ENCODE measurements at regions not wholly inside any gene's neighbourhood (a gene's known extent, or its start where the extent isn't known, plus 50 kb on each side); places are given as distances from the start of the nearest gene placed in this dataset.

DNA sequence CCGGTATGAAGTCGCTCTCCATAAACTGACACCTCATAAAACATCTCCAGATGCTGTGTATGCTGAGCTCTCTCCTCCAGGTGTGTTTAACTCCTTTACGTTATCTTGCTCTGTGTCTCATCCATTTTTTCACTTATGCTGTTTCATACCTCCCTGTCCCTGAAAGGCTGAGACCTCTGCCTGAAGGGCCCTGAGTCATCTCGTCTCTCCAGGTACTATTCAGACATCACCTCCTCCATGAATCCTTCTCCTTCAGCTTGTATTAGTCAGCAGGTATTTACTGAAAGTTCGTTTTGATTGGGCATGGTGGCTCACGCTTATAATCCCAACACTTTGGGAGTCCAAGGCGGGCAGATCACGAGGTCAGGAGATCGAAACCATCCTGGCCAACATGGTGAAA, 244.5 kb upstream of the EPHA4 start:
- Histone ChIP-seq H3K27ac (ENCODE audit: low read depth, low read length) (no peak overlapping the region), H3K4me3 (ENCODE audit: low read length in 2 of 2) (no peak overlapping the region), H3K4me1 (ENCODE audit: insufficient read depth, low read length) (no peaks in the 10 kb centered on the region), H3K27me3 (ENCODE audit: insufficient read depth, low read length) (no peaks in the 10 kb centered on the region), H3K9me3 (ENCODE audit: control insufficient read depth in 1 of 2, low read length in 2 of 2) (no peaks in the 10 kb centered on the region), H3K36me3 (ENCODE audit: insufficient read depth, low read length) (no peaks in the 10 kb centered on the region)
- intact Hi-C loops (cut with micrococcal nuclease): no loop called here
- CTCF ChIA-PET (ENCODE audit: partially characterized antibody): no interaction called here
- Mint-ChIP-seq H3K36me3 (no peaks in the 10 kb centered on the region), H3K27ac (no peak overlapping the region), H3K4me3 (no peak overlapping the region), H3K4me1 (no peaks in the 10 kb centered on the region), H3K27me3 (peaks cover 0 to 3% of the 10 kb centered on the region in 2 donors), H3K9me3 (peaks cover 0 to 4% (median 2%) of the 10 kb centered on the region in 8 donors)
- DNase-seq: no peak
- POLR2A ChIA-PET (ENCODE audit: partially characterized antibody): no interaction called here

DNA sequence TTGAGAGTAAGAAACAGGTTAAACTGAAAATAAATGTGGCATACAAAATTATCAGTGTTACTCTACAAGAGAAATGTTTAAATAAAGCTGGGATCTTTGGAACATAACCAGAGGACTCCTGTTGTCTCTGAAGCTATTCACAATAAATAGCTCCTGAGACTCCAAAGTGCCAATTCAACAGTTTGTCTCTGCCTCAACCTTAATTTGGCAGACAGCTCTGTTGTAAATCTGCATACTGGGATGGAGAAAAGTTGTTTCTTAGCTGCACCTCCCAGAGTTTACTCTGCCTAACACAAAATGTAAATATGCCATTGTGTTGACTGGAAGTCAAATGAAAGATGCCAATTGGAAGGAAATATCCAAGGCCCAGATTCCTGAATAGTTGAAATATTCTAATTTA, 238.5 kb upstream of the EPHA4 start:
- H3K4me3 ChIP-seq (ENCODE audit: low read length in 2 of 2): no peak overlapping the region
- POLR2A ChIA-PET (ENCODE audit: partially characterized antibody): no interaction called here
- Mint-ChIP-seq H3K27ac (no peak overlapping the region), H3K36me3 (no peaks in the 10 kb centered on the region), H3K4me3 (no peak overlapping the region), H3K4me1 (no peaks in the 10 kb centered on the region), H3K27me3 (peaks cover 0 to 3% of the 10 kb centered on the region in 2 donors), H3K9me3 (peaks cover 0 to 4% (median 0%) of the 10 kb centered on the region in 8 donors)
- no peak overlapping the region for H3K27ac ChIP-seq (ENCODE audit: low read depth, low read length)
- no peaks in the 10 kb centered on the region for H3K4me1 ChIP-seq (ENCODE audit: insufficient read depth, low read length)
- H3K9me3 ChIP-seq (ENCODE audit: control insufficient read depth in 1 of 2, low read length in 2 of 2): no peaks in the 10 kb centered on the region
- CTCF ChIA-PET (ENCODE audit: partially characterized antibody): no interaction called here
- H3K36me3 ChIP-seq (ENCODE audit: insufficient read depth, low read length): no peaks in the 10 kb centered on the region
- no peak for DNase-seq
- no peaks in the 10 kb centered on the region for H3K27me3 ChIP-seq (ENCODE audit: insufficient read depth, low read length)
- intact Hi-C loops (cut with micrococcal nuclease): no loop called here

- no peak overlapping the region for H3K27ac Mint-ChIP-seq
- Histone ChIP-seq H3K27me3 (ENCODE audit: insufficient read depth, low read length) (no peaks in the 10 kb centered on the region), H3K4me3 (ENCODE audit: low read length in 2 of 2) (no peak overlapping the region), H3K36me3 (ENCODE audit: insufficient read depth, low read length) (no peaks in the 10 kb centered on the region), H3K9me3 (ENCODE audit: control insufficient read depth in 1 of 2, low read length in 2 of 2) (no peaks in the 10 kb centered on the region), H3K27ac (ENCODE audit: low read depth, low read length) (no peak overlapping the region), H3K4me1 (ENCODE audit: insufficient read depth, low read length) (no peaks in the 10 kb centered on the region)
- peaks cover 0 to 4% (median 0%) of the 10 kb centered on the region in 8 donors for H3K9me3 Mint-ChIP-seq
- H3K27me3 Mint-ChIP-seq: peaks cover 0 to 3% of the 10 kb centered on the region in 2 donors
- no peaks in the 10 kb centered on the region for H3K4me1 Mint-ChIP-seq
- DNase-seq: no peak
- ChIA-PET CTCF (ENCODE audit: partially characterized antibody) (no interaction called here), POLR2A (ENCODE audit: partially characterized antibody) (no interaction called here)
- intact Hi-C loops (cut with micrococcal nuclease): no loop called here
- H3K4me3 Mint-ChIP-seq: no peak overlapping the region
- no peaks in the 10 kb centered on the region for H3K36me3 Mint-ChIP-seq
These were observed 238.1 kb upstream of the EPHA4 start for GRCh38 chr2:221810245-221810644.

DNA sequence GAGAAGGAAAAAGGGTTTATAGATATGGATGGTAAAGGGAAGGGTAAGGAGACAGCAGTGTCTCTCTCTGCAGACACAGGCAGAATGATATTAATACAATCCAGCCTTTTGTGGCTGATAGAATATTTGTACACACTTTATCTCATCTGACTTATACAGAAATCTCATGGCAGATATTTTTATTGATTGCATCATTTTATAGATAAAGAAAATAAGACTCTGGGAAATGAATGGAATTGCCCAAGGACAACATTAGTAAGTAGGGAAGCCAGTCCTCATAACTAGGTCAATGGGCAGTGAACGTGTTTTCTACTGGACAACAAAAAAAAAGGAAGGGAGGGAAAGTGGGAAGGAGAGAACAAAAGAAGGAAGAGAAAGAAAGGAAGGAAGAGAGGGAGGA, 236.4 kb upstream of the EPHA4 start:
- H3K27ac Mint-ChIP-seq: no peak overlapping the region
- CTCF ChIA-PET (ENCODE audit: partially characterized antibody): no interaction called here
- H3K27me3 Mint-ChIP-seq: no peaks in the 10 kb centered on the region
- H3K36me3 Mint-ChIP-seq: no peaks in the 10 kb centered on the region
- H3K4me3 Mint-ChIP-seq: no peak overlapping the region
- H3K9me3 Mint-ChIP-seq: peaks cover 0 to 4% (median 0%) of the 10 kb centered on the region in 8 donors
- no peaks in the 10 kb centered on the region for H3K9me3 ChIP-seq (ENCODE audit: control insufficient read depth in 1 of 2, low read length in 2 of 2)
- DNase-seq: no peak
- H3K36me3 ChIP-seq (ENCODE audit: insufficient read depth, low read length): no peaks in the 10 kb centered on the region
- H3K4me1 Mint-ChIP-seq: no peaks in the 10 kb centered on the region
- intact Hi-C loops (cut with micrococcal nuclease): no loop called here
- H3K27me3 ChIP-seq (ENCODE audit: insufficient read depth, low read length): no peaks in the 10 kb centered on the region
- no peaks in the 10 kb centered on the region for H3K4me1 ChIP-seq (ENCODE audit: insufficient read depth, low read length)
- H3K4me3 ChIP-seq (ENCODE audit: low read length in 2 of 2): no peak overlapping the region
- POLR2A ChIA-PET (ENCODE audit: partially characterized antibody): no interaction called here
- H3K27ac ChIP-seq (ENCODE audit: low read depth, low read length): no peak overlapping the region

DNA sequence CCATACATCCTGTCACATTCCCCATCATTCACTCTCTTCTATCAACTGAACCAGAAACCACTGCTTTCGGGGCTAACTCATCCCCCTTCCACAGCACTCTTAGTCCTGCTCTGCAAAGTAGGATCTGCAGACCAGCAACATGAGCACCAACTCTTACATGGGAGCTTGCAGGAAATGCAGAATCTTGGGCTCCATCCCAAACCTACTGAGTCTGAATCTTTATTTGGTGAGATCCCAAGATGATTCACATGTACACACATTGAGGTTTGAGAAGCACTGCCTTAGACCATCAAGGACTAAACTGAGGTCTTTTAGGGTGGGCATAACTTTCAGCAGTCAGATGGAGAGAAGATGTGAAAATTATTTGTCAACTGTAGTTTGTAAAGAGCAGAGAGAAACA, 235.6 kb upstream of the EPHA4 start:
- DNase-seq: no peak
- peaks cover 0 to 4% (median 0%) of the 10 kb centered on the region in 8 donors for H3K9me3 Mint-ChIP-seq
- no peaks in the 10 kb centered on the region for H3K36me3 ChIP-seq (ENCODE audit: insufficient read depth, low read length)
- no peak overlapping the region for H3K4me3 ChIP-seq (ENCODE audit: low read length in 2 of 2)
- no peak overlapping the region for H3K27ac Mint-ChIP-seq
- no peaks in the 10 kb centered on the region for H3K9me3 ChIP-seq (ENCODE audit: control insufficient read depth in 1 of 2, low read length in 2 of 2)
- intact Hi-C loops (cut with micrococcal nuclease): no loop called here
- ChIA-PET CTCF (ENCODE audit: partially characterized antibody) (no interaction called here), POLR2A (ENCODE audit: partially characterized antibody) (no interaction called here)
- no peaks in the 10 kb centered on the region for H3K36me3 Mint-ChIP-seq
- no peak overlapping the region for H3K27ac ChIP-seq (ENCODE audit: low read depth, low read length)
- no peaks in the 10 kb centered on the region for H3K27me3 ChIP-seq (ENCODE audit: insufficient read depth, low read length)
- H3K27me3 Mint-ChIP-seq: no peaks in the 10 kb centered on the region
- no peaks in the 10 kb centered on the region for H3K4me1 Mint-ChIP-seq
- no peak overlapping the region for H3K4me3 Mint-ChIP-seq
- H3K4me1 ChIP-seq (ENCODE audit: insufficient read depth, low read length): no peaks in the 10 kb centered on the region

DNA sequence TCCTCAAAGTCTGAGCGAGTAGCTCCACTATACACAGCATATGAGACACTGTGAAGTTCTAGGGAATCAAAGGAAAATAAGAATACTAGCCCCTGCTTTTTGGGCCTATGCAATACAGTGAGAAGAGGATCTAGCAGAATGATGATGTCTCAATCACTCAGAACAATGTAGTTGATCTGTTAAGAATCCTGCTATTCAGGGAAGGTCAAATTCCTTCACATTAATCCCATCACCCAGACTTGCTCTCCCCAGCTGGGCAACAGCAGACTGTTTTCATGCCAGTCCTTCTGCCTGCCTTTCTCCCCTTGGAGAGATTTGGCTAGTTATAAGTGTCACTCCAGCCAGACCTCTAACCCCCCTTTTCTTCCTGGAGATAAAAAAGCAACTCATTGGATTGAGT, 230.0 kb upstream of the EPHA4 start:
- H3K4me3 ChIP-seq (ENCODE audit: low read length in 2 of 2): no peak overlapping the region
- H3K27ac Mint-ChIP-seq: no peak overlapping the region
- CTCF ChIA-PET (ENCODE audit: partially characterized antibody): no interaction called here
- no peaks in the 10 kb centered on the region for H3K27me3 Mint-ChIP-seq
- H3K36me3 Mint-ChIP-seq: no peaks in the 10 kb centered on the region
- POLR2A ChIA-PET (ENCODE audit: partially characterized antibody): no interaction called here
- no peaks in the 10 kb centered on the region for H3K36me3 ChIP-seq (ENCODE audit: insufficient read depth, low read length)
- intact Hi-C loops (cut with micrococcal nuclease): no loop called here
- no peaks in the 10 kb centered on the region for H3K27me3 ChIP-seq (ENCODE audit: insufficient read depth, low read length)
- H3K4me1 ChIP-seq (ENCODE audit: insufficient read depth, low read length): no peaks in the 10 kb centered on the region
- H3K27ac ChIP-seq (ENCODE audit: low read depth, low read length): no peak overlapping the region
- peaks cover 0 to 2% (median 0%) of the 10 kb centered on the region in 8 donors for H3K9me3 Mint-ChIP-seq
- H3K9me3 ChIP-seq (ENCODE audit: control insufficient read depth in 1 of 2, low read length in 2 of 2): no peaks in the 10 kb centered on the region
- no peaks in the 10 kb centered on the region for H3K4me1 Mint-ChIP-seq
- no peak overlapping the region for H3K4me3 Mint-ChIP-seq
- DNase-seq: no peak

DNA sequence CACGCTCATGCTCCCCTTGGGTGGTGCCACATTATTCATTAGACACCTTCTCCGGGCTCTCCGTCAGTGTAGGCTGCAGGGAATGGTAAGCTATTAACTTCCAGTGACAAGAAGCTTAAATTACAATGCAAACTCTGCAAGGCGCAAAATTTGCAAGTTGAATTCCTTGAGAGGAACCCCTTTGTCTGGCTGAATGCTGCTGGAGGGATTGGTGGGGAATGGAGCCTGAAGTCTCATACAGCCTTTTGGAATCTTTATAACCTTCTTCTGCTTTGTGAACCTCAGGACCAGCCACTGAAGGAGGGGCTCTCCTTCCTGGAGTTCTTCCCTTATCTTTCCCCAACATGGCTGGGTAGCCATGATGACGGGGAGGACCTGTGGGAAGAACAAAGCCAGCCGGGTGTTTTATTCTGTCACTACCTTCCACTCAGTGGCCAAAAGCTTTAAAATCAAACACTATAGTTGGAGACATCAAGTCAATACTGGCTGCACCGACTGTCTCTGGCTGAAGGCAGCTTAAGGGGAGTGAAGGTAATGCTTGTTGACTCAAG, 220.9 kb upstream of the EPHA4 start:
- POLR2A ChIA-PET (ENCODE audit: partially characterized antibody): no interaction called here
- peak overlapping the region in 1 of 7 donors; percentile 70 for H3K27ac Mint-ChIP-seq
- H3K9me3 Mint-ChIP-seq: peaks cover 0 to 6% (median 0%) of the 10 kb centered on the region in 8 donors
- H3K4me3 ChIP-seq (ENCODE audit: low read length in 2 of 2): no peak overlapping the region
- intact Hi-C loops (cut with micrococcal nuclease): no loop called here
- CTCF ChIA-PET (ENCODE audit: partially characterized antibody): no interaction called here
- H3K27me3 ChIP-seq (ENCODE audit: insufficient read depth, low read length): no peaks in the 10 kb centered on the region
- no peak overlapping the region for H3K4me3 Mint-ChIP-seq
- DNase-seq: no peak
- peaks cover 1 to 2% of the 10 kb centered on the region in 2 donors for H3K27me3 Mint-ChIP-seq
- no peaks in the 10 kb centered on the region for H3K9me3 ChIP-seq (ENCODE audit: control insufficient read depth in 1 of 2, low read length in 2 of 2)
- no peaks in the 10 kb centered on the region for H3K4me1 Mint-ChIP-seq
- no peak overlapping the region for H3K27ac ChIP-seq (ENCODE audit: low read depth, low read length)
- no peaks in the 10 kb centered on the region for H3K4me1 ChIP-seq (ENCODE audit: insufficient read depth, low read length)
- H3K36me3 Mint-ChIP-seq: no peaks in the 10 kb centered on the region
- no peaks in the 10 kb centered on the region for H3K36me3 ChIP-seq (ENCODE audit: insufficient read depth, low read length)

- Histone ChIP-seq H3K9me3 (ENCODE audit: control insufficient read depth in 1 of 2, low read length in 2 of 2) (no peaks in the 10 kb centered on the region), H3K27me3 (ENCODE audit: insufficient read depth, low read length) (no peaks in the 10 kb centered on the region), H3K4me3 (ENCODE audit: low read length in 2 of 2) (no peak overlapping the region), H3K27ac (ENCODE audit: low read depth, low read length) (no peak overlapping the region), H3K4me1 (ENCODE audit: insufficient read depth, low read length) (no peaks in the 10 kb centered on the region), H3K36me3 (ENCODE audit: insufficient read depth, low read length) (no peaks in the 10 kb centered on the region)
- no peak for DNase-seq
- Mint-ChIP-seq H3K27ac (no peak overlapping the region), H3K27me3 (peaks cover 1 to 2% of the 10 kb centered on the region in 2 donors), H3K4me3 (no peak overlapping the region), H3K36me3 (no peaks in the 10 kb centered on the region), H3K9me3 (peaks cover 0 to 6% (median 0%) of the 10 kb centered on the region in 8 donors), H3K4me1 (no peaks in the 10 kb centered on the region)
- POLR2A ChIA-PET (ENCODE audit: partially characterized antibody): no interaction called here
- intact Hi-C loops (cut with micrococcal nuclease): no loop called here
- CTCF ChIA-PET (ENCODE audit: partially characterized antibody): no interaction called here
These were observed 219.7 kb upstream of the EPHA4 start for GRCh38 chr2:221791844-221792243.

Data from CD4-positive, alpha-beta memory T cell (primary cell).